ENCODE measurements at regions not wholly inside any gene's neighbourhood (a gene's known extent, or its start where the extent isn't known, plus 50 kb on each side); places are given as distances from the start of the nearest gene placed in this dataset.

GRCh38 chr10:55820071-55820470 lies 541.0 kb downstream of the ZWINT start:
- no peak for TF ChIP-seq ATF6 (CRISPR knock-in tag; IDR thresholded peaks at IDR 0.05)
- TF ChIP-seq MAX (CRISPR knock-in tag; IDR thresholded peaks at IDR 0.05): no peak
- no peak for TF ChIP-seq CREM (CRISPR knock-in tag; IDR thresholded peaks at IDR 0.05)
- TF ChIP-seq FOXP4 (CRISPR knock-in tag; IDR thresholded peaks at IDR 0.05): no peak
- TF ChIP-seq CTCF (IDR thresholded peaks at IDR 0.05): no peak
- no peak for TF ChIP-seq ZNF512 (CRISPR knock-in tag; IDR thresholded peaks at IDR 0.05; ENCODE audit: borderline replicate concordance)
- no peak for TF ChIP-seq PREB (CRISPR knock-in tag; IDR thresholded peaks at IDR 0.05; ENCODE audit: borderline replicate concordance)
- no peak for TF ChIP-seq KAT7 (CRISPR knock-in tag; IDR thresholded peaks at IDR 0.05; ENCODE audit: borderline replicate concordance)
- TF ChIP-seq MYBL2 (CRISPR knock-in tag; IDR thresholded peaks at IDR 0.05): no peak
- no peak for TF ChIP-seq MLX (CRISPR knock-in tag; IDR thresholded peaks at IDR 0.05)

Measured in WTC11 (cell line).